Mucosa of descending colon (tissue), 3 donors: ENCODE measurements at regions not wholly inside any gene's neighbourhood (a gene's known extent, or its start where the extent isn't known, plus 50 kb on each side); places are given as distances from the start of the nearest gene placed in this dataset.

Experiments used
- ATAC-seq: fragments of 200-7000 bp; cut with Tn5 transposase; one replicate; pipeline ENCODE4 v1.9.1; 2020; ENCODE audit warnings: mild to moderate bottlenecking, moderate library complexity
- DNase-seq, 3 donors: peaks; one replicate each; pipeline ENCODE4 v3.0.0-alpha.2; 2020
- H3K36me3 ChIP-seq: fragments of 200-600 bp; one replicate; pipeline ENCODE4 v1.8.0; 2021; ENCODE audit warnings: low read depth, mild to moderate bottlenecking
- H3K4me1 ChIP-seq: fragments of 200-600 bp; one replicate; pipeline ENCODE4 v1.8.0; 2021; ENCODE audit warnings: low read depth, mild to moderate bottlenecking
- H3K4me3 ChIP-seq: fragments of 200-600 bp; one replicate; pipeline ENCODE4 v1.8.0; 2021; ENCODE audit warnings: mild to moderate bottlenecking
- H3K9me3 ChIP-seq: fragments of 200-600 bp; one replicate; pipeline ENCODE4 v1.8.0; 2021; ENCODE audit warnings: mild to moderate bottlenecking
- CTCF ChIP-seq: fragments of 200-600 bp; IDR thresholded peaks from one replicate; pipeline ENCODE4 v1.8.0; 2022; ENCODE audit warnings: antibody characterized with exemption, mild to moderate bottlenecking
- intact Hi-C, 2 donors: fragments of 100-400 bp; cut with DNase I in 1 of 2; cut with micrococcal nuclease in 1 of 2; formaldehyde crosslinking; loops; one replicate each; pipeline versions ENCODE4 v1.11.0 to v1.11.1; 2022; cut with DNase I, micrococcal nuclease
- donor health status: DM: no; HTN: no; CAD: no; lungs with moderate emphysema.
- donor health status: DM: no; HTN: no; CAD: no.
- donor health status: DM: no; HTN: yes; CAD: no.

GRCh38 chrY:7744691-7745580 lies 833.4 kb upstream of the AMELY start:
- H3K4me3 ChIP-seq = no peak overlapping the region
- intact Hi-C loops = no loop called here
- H3K4me1 ChIP-seq = no peaks in the 10 kb centered on the region
- ATAC-seq = no peak
- no peaks in the 10 kb centered on the region for H3K9me3 ChIP-seq
- H3K36me3 ChIP-seq = no peaks in the 10 kb centered on the region
- TF ChIP-seq CTCF = no peak
- DNase-seq = no peak

DNA sequence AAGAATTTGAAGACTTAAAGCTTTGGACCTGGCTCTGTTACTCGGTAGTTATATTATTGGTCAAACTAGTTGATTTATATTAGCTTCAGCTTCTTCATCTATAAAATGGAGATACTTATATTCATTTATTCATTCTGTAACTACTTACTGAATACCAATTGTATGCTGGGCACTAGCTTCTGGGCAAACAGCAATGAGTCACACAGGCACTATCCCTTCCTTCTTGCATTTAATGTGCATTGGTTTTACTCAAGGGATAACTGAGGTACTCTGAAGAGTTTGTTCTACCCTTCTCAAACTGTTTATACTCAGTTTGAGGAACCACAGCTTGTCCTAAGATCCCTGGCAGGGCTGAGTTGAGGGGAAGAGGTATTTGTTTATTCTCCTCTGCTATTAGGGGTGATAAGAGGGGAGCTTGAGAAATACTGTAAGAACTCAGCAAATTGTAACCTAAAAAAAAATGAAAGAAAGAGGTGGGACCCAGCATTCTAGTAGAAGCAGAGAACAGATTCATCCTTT lies 825.4 kb upstream of the AMELY start:
- no peak for TF ChIP-seq CTCF
- no peaks in the 10 kb centered on the region for H3K4me1 ChIP-seq
- no peaks in the 10 kb centered on the region for H3K9me3 ChIP-seq
- DNase-seq (no peak), ATAC-seq (no peak)
- intact Hi-C loops = no loop called here
- no peaks in the 10 kb centered on the region for H3K36me3 ChIP-seq
- no peak overlapping the region for H3K4me3 ChIP-seq

DNA sequence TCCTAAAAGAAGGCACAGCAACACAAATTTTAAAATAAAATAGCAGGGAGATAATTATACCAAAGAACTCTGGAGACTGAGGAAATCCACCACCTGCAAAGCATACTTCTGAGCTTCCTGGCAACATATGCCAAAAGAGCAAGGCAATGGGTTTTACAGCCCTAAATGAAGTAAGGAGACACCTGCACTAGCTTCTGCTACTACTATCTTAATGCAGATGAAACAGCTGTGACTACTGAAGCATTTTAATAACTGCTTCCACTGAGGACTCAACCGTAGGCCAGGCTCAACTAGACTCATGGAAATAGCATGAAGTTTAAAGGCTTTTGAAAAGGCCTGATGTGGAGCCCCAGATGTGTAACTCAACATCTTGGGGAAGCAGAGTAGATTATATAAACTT lies 820.1 kb upstream of the AMELY start:
- ATAC-seq = no peak

DNA sequence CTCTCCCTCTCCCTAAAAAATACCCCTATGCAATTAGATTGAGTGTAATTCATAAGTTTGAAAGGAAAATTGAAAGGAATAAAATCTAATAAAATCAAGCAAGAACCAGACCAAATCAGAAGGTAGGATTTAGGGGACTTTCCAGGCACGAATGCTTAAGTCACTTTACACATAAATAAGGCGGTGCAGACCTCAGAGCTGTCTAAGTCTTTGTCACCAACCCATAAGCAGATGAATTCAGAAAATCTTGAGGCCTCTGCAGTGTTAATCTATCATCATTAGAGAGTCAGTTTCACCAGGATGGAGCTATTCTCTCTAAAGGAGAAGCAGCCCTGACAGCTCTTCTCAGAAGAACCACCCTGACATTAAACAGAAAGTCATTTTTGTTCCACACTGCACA lies 819.1 kb upstream of the AMELY start:
- intact Hi-C loops = no loop called here
- ATAC-seq = no peak
- DNase-seq = no peak
- no peak for TF ChIP-seq CTCF
- Histone ChIP-seq H3K9me3 (no peaks in the 10 kb centered on the region), H3K4me1 (no peaks in the 10 kb centered on the region), H3K4me3 (no peak overlapping the region), H3K36me3 (no peaks in the 10 kb centered on the region)

More for the DNA sequence above, 820.1 kb upstream of the AMELY start:
- intact Hi-C loops = no loop called here
- H3K9me3 ChIP-seq = no peaks in the 10 kb centered on the region
- H3K36me3 ChIP-seq = no peaks in the 10 kb centered on the region
- no peaks in the 10 kb centered on the region for H3K4me1 ChIP-seq
- no peak overlapping the region for H3K4me3 ChIP-seq
- no peak for DNase-seq
- TF ChIP-seq CTCF = no peak

DNA sequence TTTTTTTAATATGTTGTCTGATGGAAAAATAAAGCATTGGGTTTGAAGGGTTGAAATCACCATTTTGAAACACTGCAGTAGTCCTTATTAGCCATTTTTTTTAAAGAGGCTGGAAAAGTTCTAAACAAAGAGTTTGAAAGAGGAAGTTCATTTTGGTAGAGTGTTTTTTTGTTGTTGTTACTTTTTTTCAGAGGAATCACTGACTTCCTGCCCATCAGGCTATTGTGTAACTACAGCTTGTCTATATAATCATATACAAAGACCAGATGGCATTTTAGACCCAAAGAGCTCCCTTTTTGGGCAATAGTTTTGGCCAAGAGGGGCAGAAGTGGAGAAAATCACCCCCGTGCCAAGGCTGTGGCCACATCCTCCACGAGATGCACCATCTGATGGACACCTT lies 818.5 kb upstream of the AMELY start:
- H3K9me3 ChIP-seq = no peaks in the 10 kb centered on the region
- ATAC-seq (no peak), DNase-seq (no peak)
- H3K36me3 ChIP-seq = no peaks in the 10 kb centered on the region
- TF ChIP-seq CTCF = no peak
- intact Hi-C loops = no loop called here
- H3K4me3 ChIP-seq = no peak overlapping the region
- H3K4me1 ChIP-seq = no peaks in the 10 kb centered on the region
